ENCODE measurements at regions not wholly inside any gene's neighbourhood (a gene's known extent, or its start where the extent isn't known, plus 50 kb on each side); places are given as distances from the start of the nearest gene placed in this dataset.
"Not testable (repeated sequence)": the region's sequence is repeated elsewhere in the genome, so short reads cannot be mapped to it uniquely, and the experiment has no call there.

GRCh38 chr13:105838231-105838630, 697.2 kb downstream of the EFNB2 start (continued):
- TF ChIP-seq EGR1 (IDR thresholded peaks at IDR 0.05; ENCODE audit: low read depth): no peak
- no peak for TF ChIP-seq JUND (IDR thresholded peaks at IDR 0.05)
- no peak for TF ChIP-seq ELF1 (IDR thresholded peaks at IDR 0.05; ENCODE audit: borderline replicate concordance, low read depth)
- no peak for TF ChIP-seq YY1 (IDR thresholded peaks at IDR 0.05; ENCODE audit: extremely low read depth, insufficient replicate concordance, low read depth, low read length)
- TF ChIP-seq POLR2AphosphoS5 (IDR thresholded peaks at IDR 0.05; ENCODE audit: low read depth, low read length): no peak

DNA sequence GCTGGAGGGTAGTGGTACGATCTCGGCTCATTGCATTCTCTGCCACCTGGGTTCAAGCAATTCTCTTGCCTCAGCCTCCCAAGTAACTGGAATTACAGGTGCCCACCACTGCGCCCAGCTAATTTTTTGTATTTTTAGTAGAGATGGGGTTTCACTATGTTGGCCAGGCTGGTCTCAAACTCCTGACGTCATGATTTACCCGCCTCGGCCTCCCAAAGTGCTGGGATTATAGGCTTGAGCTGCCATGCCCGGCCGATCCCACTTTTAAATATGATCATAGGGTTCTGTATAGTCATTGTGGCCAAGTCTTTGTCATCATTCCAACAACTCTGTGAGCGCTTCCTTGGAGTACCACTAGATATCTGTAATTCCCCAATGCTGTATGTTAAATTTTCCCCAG, 698.2 kb downstream of the EFNB2 start:
- H3K27me3 ChIP-seq (ENCODE audit: insufficient read depth, low read length); DNase-seq (ENCODE audit: low read depth, low spot score); POLR2A ChIA-PET; H3K4me3 ChIP-seq (replicated peaks in 1 of 2; ENCODE audit: low read depth in 1 of 2, low read length in 2 of 2); H3K79me2 ChIP-seq (ENCODE audit: insufficient read depth, low read length); H3K4me2 ChIP-seq (ENCODE audit: low read length); H3K9me2 ChIP-seq (ENCODE audit: insufficient read depth); H3K9me3 ChIP-seq (ENCODE audit: control insufficient read depth in 1 of 2, insufficient read depth in 1 of 2, low read depth in 1 of 2, low read length in 2 of 2); RAD21 ChIA-PET (ENCODE audit: low non-redundant PET in 1 of 2, low total read pairs in 2 of 2, uncharacterized antibody in 2 of 2, unreplicated experiment in 2 of 2); H2AFZ ChIP-seq (ENCODE audit: low read depth, low read length, poor library complexity, severe bottlenecking); H3K36me3 ChIP-seq (ENCODE audit: control insufficient read depth in 1 of 2, insufficient read depth in 2 of 2, low read length in 2 of 2); H3K4me1 ChIP-seq (ENCODE audit: control insufficient read depth in 1 of 2, insufficient read depth in 2 of 2, low read length in 2 of 2); intact Hi-C loops (cut with micrococcal nuclease); BruUV-seq (replicated peaks); H3K27ac ChIP-seq (ENCODE audit: low read depth, low read length); CTCF ChIA-PET; H3K9ac ChIP-seq (ENCODE audit: low read length); H4K20me1 ChIP-seq (ENCODE audit: insufficient read depth); ATAC-seq: not testable (repeated sequence)

- RAD21 ChIA-PET (ENCODE audit: low non-redundant PET in 1 of 2, low total read pairs in 2 of 2, uncharacterized antibody in 2 of 2, unreplicated experiment in 2 of 2): no interaction called here
- Histone ChIP-seq H3K9me2 (ENCODE audit: insufficient read depth) (no peaks in the 10 kb centered on the region), H4K20me1 (ENCODE audit: insufficient read depth) (no peaks in the 10 kb centered on the region), H3K4me1 (ENCODE audit: control insufficient read depth in 1 of 2, insufficient read depth in 2 of 2, low read length in 2 of 2) (no peaks in the 10 kb centered on the region), H2AFZ (ENCODE audit: low read depth, low read length, poor library complexity, severe bottlenecking) (no peak overlapping the region), H3K9me3 (ENCODE audit: control insufficient read depth in 1 of 2, insufficient read depth in 1 of 2, low read depth in 1 of 2, low read length in 2 of 2) (no peaks in the 10 kb centered on the region), H3K27me3 (ENCODE audit: insufficient read depth, low read length) (no peaks in the 10 kb centered on the region), H3K4me3 (replicated peaks in 1 of 2; ENCODE audit: low read depth in 1 of 2, low read length in 2 of 2) (no peak overlapping the region), H3K9ac (ENCODE audit: low read length) (no peak overlapping the region), H3K79me2 (ENCODE audit: insufficient read depth, low read length) (no peaks in the 10 kb centered on the region), H3K36me3 (ENCODE audit: control insufficient read depth in 1 of 2, insufficient read depth in 2 of 2, low read length in 2 of 2) (no peaks in the 10 kb centered on the region), H3K27ac (ENCODE audit: low read depth, low read length) (no peak overlapping the region), H3K4me2 (ENCODE audit: low read length) (no peak overlapping the region)
- DNase-seq (ENCODE audit: low read depth, low spot score) (no peak), ATAC-seq (no peak)
- intact Hi-C loops (cut with micrococcal nuclease): no loop called here
- TF ChIP-seq EZH2 (IDR thresholded peaks at IDR 0.05) (no peak), ELF1 (IDR thresholded peaks at IDR 0.05; ENCODE audit: borderline replicate concordance, low read depth) (no peak), RAD21 (IDR thresholded peaks at IDR 0.05; ENCODE audit: low read depth) (no peak), JUND (IDR thresholded peaks at IDR 0.05) (no peak), ZNF274 (IDR thresholded peaks at IDR 0.05; ENCODE audit: low read depth, low read length) (no peak), EGR1 (IDR thresholded peaks at IDR 0.05; ENCODE audit: low read depth) (no peak), EZH2phosphoT487 (IDR thresholded peaks at IDR 0.05; ENCODE audit: borderline replicate concordance) (no peak), TCF7L2 (IDR thresholded peaks at IDR 0.05; ENCODE audit: borderline replicate concordance, extremely low read depth, insufficient read depth, insufficient read length) (no peak), CEBPB (IDR thresholded peaks at IDR 0.05; ENCODE audit: low read depth) (no peak)
- TF ChIP-seq, protein P1, sequence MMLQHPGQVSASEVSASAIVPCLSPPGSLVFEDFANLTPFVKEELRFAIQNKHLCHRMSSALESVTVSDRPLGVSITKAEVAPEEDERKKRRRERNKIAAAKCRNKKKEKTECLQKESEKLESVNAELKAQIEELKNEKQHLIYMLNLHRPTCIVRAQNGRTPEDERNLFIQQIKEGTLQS (IDR thresholded peaks at IDR 0.05): no peak
- TF ChIP-seq, protein P2, sequence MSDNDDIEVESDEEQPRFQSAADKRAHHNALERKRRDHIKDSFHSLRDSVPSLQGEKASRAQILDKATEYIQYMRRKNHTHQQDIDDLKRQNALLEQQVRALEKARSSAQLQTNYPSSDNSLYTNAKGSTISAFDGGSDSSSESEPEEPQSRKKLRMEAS (IDR thresholded peaks at IDR 0.05): no peak
- TF ChIP-seq, protein P3, sequence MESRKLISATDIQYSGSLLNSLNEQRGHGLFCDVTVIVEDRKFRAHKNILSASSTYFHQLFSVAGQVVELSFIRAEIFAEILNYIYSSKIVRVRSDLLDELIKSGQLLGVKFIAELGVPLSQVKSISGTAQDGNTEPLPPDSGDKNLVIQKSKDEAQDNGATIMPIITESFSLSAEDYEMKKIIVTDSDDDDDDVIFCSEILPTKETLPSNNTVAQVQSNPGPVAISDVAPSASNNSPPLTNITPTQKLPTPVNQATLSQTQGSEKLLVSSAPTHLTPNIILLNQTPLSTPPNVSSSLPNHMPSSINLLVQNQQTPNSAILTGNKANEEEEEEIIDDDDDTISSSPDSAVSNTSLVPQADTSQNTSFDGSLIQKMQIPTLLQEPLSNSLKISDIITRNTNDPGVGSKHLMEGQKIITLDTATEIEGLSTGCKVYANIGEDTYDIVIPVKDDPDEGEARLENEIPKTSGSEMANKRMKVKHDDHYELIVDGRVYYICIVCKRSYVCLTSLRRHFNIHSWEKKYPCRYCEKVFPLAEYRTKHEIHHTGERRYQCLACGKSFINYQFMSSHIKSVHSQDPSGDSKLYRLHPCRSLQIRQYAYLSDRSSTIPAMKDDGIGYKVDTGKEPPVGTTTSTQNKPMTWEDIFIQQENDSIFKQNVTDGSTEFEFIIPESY (IDR thresholded peaks at IDR 0.05; ENCODE audit: extremely low read depth, insufficient replicate concordance, low read length): no peak
- POLR2A ChIA-PET: no interaction called here
- BruUV-seq (replicated peaks): no TSS peak
- CTCF ChIA-PET: no interaction called here
These were observed 704.6 kb downstream of the EFNB2 start for GRCh38 chr13:105830821-105831220.

Data from HCT116 (cell line).